Memory B cell (primary cell): ENCODE measurements at regions not wholly inside any gene's neighbourhood (a gene's known extent, or its start where the extent isn't known, plus 50 kb on each side); places are given as distances from the start of the nearest gene placed in this dataset.

Experiments used
- ATAC-seq: fragments of 150-1000 bp; cut with Tn5 transposase; 2 replicates; pipeline ENCODE4 v1.10.0; 2021; ENCODE audit warnings: low read depth, mild to moderate bottlenecking, moderate library complexity
- DNase-seq, 2 donors: peaks; one replicate each; pipeline ENCODE4 v3.0.0; 2022; ENCODE audit warnings: low spot score in 2 of 2
- H3K27ac Mint-ChIP-seq: one replicate; pipeline ENCODE4 v1.8.0; 2022; ENCODE audit warnings: mild to moderate bottlenecking, moderate library complexity, mixed read lengths
- H3K27me3 Mint-ChIP-seq: one replicate; pipeline ENCODE4 v1.8.0; 2022; ENCODE audit warnings: mixed read lengths
- H3K36me3 Mint-ChIP-seq: one replicate; pipeline ENCODE4 v1.8.0; 2022; ENCODE audit warnings: mild to moderate bottlenecking, mixed read lengths
- H3K4me1 Mint-ChIP-seq: one replicate; pipeline ENCODE4 v1.8.0; 2022; ENCODE audit warnings: mixed read lengths
- H3K4me3 Mint-ChIP-seq: one replicate; pipeline ENCODE4 v1.8.0; 2022; ENCODE audit warnings: mild to moderate bottlenecking, moderate library complexity, mixed read lengths
- H3K9me3 Mint-ChIP-seq: one replicate; pipeline ENCODE4 v1.8.0; 2022; ENCODE audit warnings: mixed read lengths

DNA sequence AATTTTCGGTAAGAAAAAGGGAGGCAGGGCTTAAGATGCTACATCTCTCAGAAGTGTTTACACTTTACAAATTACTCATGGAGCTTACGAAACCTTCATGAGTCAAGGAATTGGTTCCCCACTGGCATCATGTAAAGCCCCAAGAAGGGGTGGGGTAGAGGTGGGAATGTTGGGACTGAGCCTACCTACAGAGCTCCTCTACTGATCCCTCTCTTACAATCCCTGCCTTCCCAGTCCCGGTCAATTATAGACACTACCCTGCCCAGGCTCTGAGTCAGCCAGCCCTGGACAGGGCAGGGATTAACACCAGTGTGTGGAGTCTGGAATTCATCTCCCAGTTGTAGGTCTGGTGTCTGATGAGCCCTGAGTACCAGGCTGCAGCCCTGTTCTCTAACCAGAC lies 248.9 kb downstream of the PAX3 start:
- Mint-ChIP-seq H3K27ac (no peak overlapping the region), H3K36me3 (no peaks in the 10 kb centered on the region), H3K27me3 (peaks cover 19% of the 10 kb centered on the region), H3K9me3 (no peaks in the 10 kb centered on the region), H3K4me3 (no peak overlapping the region), H3K4me1 (no peaks in the 10 kb centered on the region)
- no peak for ATAC-seq
- DNase-seq = no peak

DNA sequence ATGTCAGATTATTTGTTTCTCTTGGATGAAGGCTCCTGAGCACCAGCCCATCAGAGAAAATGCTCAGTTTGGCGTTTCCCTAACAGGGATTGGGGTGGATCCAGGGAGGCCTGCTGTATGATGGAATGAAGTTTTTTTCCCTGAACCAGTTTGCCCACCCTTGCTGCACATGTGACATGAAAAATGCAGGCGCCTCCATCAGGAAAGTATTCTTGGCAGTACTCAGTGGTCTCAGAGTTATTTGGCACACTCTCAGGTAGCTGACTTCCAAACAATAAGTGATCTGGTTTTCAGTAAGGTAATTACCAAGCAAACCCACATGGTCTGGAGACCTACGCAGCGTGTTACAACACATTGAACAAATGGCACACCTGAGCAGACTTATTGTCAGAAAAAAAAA lies 254.9 kb downstream of the PAX3 start:
- DNase-seq = no peak
- Mint-ChIP-seq H3K9me3 (no peaks in the 10 kb centered on the region), H3K36me3 (no peaks in the 10 kb centered on the region), H3K27ac (no peak overlapping the region), H3K4me1 (no peaks in the 10 kb centered on the region), H3K27me3 (peaks cover 1% of the 10 kb centered on the region), H3K4me3 (no peak overlapping the region)
- no peak for ATAC-seq

- ATAC-seq (no peak), DNase-seq (no peak)
- Mint-ChIP-seq H3K9me3 (no peaks in the 10 kb centered on the region), H3K27me3 (peaks cover 3% of the 10 kb centered on the region), H3K4me3 (no peak overlapping the region), H3K4me1 (no peaks in the 10 kb centered on the region), H3K27ac (no peak overlapping the region), H3K36me3 (no peaks in the 10 kb centered on the region)
Observed at GRCh38 chr2:222042666-222043065, 256.1 kb downstream of the PAX3 start.

DNA sequence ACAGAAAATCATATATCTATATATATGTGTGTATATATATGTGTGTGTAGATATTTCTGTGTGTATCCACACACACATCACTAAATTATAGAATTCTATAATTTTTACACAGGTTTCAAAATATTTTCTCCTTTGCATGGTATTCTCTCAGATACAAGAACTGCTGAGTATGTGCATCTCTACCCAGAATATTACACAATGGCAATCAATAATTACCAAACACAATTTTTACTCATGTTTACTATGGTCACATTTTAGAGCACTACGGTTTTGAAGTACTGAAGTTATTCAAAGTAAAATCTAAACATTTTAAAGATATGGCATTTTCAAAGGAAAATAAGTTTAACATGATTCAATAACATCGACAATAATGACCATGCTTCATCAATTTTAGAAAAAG lies 258.5 kb downstream of the PAX3 start:
- DNase-seq (no peak), ATAC-seq (no peak)
- H3K4me1 Mint-ChIP-seq = no peaks in the 10 kb centered on the region
- no peak overlapping the region for H3K27ac Mint-ChIP-seq
- H3K9me3 Mint-ChIP-seq = no peaks in the 10 kb centered on the region
- H3K4me3 Mint-ChIP-seq = no peak overlapping the region
- no peaks in the 10 kb centered on the region for H3K36me3 Mint-ChIP-seq
- peaks cover 1% of the 10 kb centered on the region for H3K27me3 Mint-ChIP-seq

GRCh38 chr2:222039821-222040220 lies 259.0 kb downstream of the PAX3 start:
- Mint-ChIP-seq H3K4me3 (no peak overlapping the region), H3K36me3 (no peaks in the 10 kb centered on the region), H3K27me3 (peaks cover 1% of the 10 kb centered on the region), H3K27ac (no peak overlapping the region), H3K9me3 (no peaks in the 10 kb centered on the region), H3K4me1 (no peaks in the 10 kb centered on the region)
- DNase-seq (no peak), ATAC-seq (no peak)

DNA sequence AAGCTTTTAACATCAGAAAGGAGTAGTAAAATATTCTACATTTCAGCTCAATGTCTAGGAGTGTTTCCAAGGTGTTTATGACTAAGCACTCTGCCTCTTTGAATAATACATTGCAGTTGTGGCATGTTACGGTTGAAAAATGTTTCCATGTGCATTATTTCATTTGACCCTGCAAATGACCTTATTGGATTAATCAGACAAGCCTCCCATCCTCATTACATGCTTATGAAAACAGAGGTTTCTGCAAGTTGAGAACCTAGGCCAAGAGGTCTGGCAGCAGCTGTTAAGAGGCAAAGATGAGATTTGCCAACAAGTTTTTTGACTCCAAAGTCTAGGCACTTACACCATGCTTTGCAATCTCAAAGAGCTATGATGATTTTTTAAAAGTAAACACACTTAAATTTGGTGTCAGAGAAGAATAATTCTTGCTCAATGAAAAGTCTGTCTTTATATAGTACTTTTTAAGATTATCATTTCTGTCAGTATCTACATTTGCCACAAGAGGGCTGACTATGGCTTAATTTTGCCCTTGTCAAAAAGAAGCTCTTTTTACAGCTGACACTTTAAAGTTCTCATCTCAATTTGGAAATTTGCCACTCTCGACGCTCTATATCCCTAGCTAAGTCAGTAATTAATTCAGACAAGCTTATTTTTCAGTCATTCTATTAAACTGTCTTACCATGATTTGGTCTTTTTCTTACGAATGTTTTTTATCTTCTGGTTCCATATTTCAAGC lies 260.6 kb downstream of the PAX3 start:
- Mint-ChIP-seq H3K27ac (no peak overlapping the region), H3K4me1 (no peaks in the 10 kb centered on the region)
- ATAC-seq = no peak

DNA sequence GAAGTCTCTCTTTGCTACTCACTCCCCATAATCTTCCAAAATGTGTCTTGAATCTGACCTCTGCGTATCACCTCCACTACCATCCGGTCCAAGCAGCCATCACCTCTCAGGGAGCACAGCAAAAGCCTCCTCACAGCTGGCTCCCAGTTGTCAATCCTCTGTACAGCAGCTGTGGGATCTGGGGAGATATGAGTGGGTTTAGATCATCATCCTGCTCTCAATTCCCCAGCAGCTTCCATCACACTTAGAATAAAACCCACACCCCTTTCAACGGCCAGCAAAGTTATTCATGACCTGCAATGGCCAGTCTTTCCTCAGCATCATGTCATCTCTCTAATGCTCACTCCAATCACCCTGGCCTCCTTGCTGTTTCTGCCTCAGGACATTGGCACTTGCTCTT lies 261.6 kb downstream of the PAX3 start:
- Mint-ChIP-seq H3K4me3 (no peak overlapping the region), H3K36me3 (no peaks in the 10 kb centered on the region), H3K9me3 (no peaks in the 10 kb centered on the region), H3K4me1 (no peaks in the 10 kb centered on the region), H3K27me3 (peaks cover 3% of the 10 kb centered on the region), H3K27ac (no peak overlapping the region)
- no peak for DNase-seq
- no peak for ATAC-seq

More for the DNA sequence above, 260.6 kb downstream of the PAX3 start:
- Mint-ChIP-seq H3K9me3 (no peaks in the 10 kb centered on the region), H3K4me3 (no peak overlapping the region), H3K36me3 (no peaks in the 10 kb centered on the region), H3K27me3 (peaks cover 1% of the 10 kb centered on the region)
- no peak for DNase-seq

DNA sequence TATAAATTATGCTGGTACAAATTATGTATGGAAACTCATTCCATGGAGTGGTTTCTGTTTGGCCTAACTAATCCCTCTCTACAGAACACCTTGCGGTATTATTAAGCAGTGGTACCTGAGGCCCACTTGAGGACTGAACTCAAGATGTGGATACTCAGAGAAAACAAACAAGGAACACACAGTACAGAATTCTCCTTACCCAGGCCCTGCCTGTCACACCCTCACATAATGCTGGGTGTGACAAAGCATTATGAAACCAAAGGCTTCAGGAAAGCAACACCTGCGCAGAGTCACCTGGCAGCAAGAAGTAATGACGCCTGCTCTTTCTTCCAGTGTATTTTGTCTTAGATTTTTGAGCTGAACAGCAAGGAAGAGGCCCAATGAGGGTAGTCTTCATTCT lies 264.7 kb downstream of the PAX3 start:
- peaks cover 4% of the 10 kb centered on the region for H3K27me3 Mint-ChIP-seq
- H3K36me3 Mint-ChIP-seq = no peaks in the 10 kb centered on the region
- H3K27ac Mint-ChIP-seq = no peak overlapping the region
- no peaks in the 10 kb centered on the region for H3K9me3 Mint-ChIP-seq
- ATAC-seq (no peak), DNase-seq (no peak)
- H3K4me1 Mint-ChIP-seq = no peaks in the 10 kb centered on the region
- H3K4me3 Mint-ChIP-seq = no peak overlapping the region

GRCh38 chr2:222033541-222033940 lies 265.3 kb downstream of the PAX3 start:
- H3K4me3 Mint-ChIP-seq = no peak overlapping the region
- H3K27ac Mint-ChIP-seq = no peak overlapping the region
- no peaks in the 10 kb centered on the region for H3K36me3 Mint-ChIP-seq
- no peaks in the 10 kb centered on the region for H3K9me3 Mint-ChIP-seq
- no peaks in the 10 kb centered on the region for H3K4me1 Mint-ChIP-seq
- DNase-seq (no peak), ATAC-seq (no peak)
- peaks cover 3% of the 10 kb centered on the region for H3K27me3 Mint-ChIP-seq

- no peak overlapping the region for H3K27ac Mint-ChIP-seq
- H3K9me3 Mint-ChIP-seq = no peaks in the 10 kb centered on the region
- no peaks in the 10 kb centered on the region for H3K27me3 Mint-ChIP-seq
- H3K36me3 Mint-ChIP-seq = no peaks in the 10 kb centered on the region
- H3K4me3 Mint-ChIP-seq = no peak overlapping the region
- no peak for DNase-seq
- ATAC-seq = no peak
- H3K4me1 Mint-ChIP-seq = no peaks in the 10 kb centered on the region
Observed at GRCh38 chr2:222025881-222026271, 272.9 kb downstream of the PAX3 start.

DNA sequence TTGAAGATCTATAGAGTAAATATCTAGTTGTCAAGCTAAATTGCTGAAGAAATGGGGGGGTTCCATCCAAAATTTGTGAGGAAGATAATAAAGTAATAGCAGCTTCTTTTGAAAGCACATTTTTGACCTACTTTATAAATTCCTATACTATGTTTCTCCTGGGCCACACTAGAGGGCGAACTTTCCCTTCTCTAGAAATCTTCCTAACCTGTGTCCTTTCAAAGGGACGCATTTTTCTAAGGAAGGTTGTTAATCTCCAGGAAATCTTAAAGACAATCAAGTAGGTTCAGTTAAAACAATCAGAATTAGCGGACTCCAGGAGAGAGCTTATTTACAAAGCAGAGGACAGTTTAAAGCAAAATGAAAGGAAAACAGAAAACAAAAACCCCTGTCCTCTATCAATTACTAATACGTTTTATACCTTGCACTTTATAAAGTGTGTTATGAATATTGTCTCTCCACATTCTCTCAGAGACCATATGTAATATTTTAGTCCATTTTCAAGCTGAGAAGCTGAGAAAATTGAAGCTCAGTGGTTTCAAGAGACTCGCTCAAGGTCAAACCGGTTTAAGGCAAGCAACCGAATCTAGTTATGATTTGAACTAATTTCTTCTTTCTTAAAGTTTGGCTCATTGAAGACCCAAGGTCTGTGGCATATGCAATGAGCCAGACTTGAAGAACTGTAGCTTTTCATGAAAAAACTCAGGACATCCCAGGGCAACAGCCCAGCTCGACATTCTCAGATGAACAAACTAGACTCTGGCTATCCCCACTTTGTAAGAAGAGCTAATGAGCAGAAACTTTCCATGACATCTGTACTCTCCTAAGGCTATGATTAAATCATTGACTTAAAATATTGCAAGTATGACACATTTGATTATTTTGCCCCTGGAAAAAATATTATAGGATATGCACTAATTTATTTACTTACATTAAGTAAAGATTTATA lies 273.6 kb downstream of the PAX3 start:
- H3K27ac Mint-ChIP-seq = peak overlapping the region; percentile 9
- no peaks in the 10 kb centered on the region for H3K27me3 Mint-ChIP-seq
- H3K36me3 Mint-ChIP-seq = no peaks in the 10 kb centered on the region
- ATAC-seq = no peak
- peak overlapping the region; percentile 60 for H3K4me3 Mint-ChIP-seq
- no peak for DNase-seq
- H3K9me3 Mint-ChIP-seq = no peaks in the 10 kb centered on the region
- H3K4me1 Mint-ChIP-seq = no peaks in the 10 kb centered on the region

DNA sequence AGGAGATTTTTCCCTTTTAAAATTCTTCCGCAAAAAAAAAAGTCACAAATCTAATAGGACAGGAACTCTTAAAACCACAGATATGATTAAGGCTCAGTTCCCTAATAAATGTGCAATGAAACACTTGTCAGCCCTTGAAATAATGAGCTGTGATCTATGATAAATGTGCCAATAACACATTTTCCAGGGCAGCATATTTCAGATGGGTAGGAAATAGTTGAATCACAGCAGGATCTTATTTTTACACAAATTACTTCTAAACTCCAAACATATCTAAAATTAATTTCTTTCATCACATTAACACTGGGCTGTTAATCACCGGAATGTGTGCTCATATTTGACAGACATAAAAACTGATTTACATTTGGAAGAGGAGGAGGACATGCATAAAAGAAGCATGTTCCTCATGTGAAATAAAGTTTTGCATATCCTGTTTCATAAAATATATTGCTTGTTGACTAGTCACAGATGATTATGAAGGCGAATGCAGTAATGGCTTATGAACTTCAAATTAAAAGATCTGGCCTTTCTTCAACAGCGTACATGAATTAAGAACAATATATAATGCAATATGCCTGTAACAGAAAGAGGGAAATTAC lies 281.4 kb downstream of the PAX3 start:
- Mint-ChIP-seq H3K36me3 (no peaks in the 10 kb centered on the region), H3K27me3 (peaks cover 8% of the 10 kb centered on the region), H3K4me1 (no peaks in the 10 kb centered on the region), H3K9me3 (peaks cover 1% of the 10 kb centered on the region), H3K4me3 (no peak overlapping the region), H3K27ac (no peak overlapping the region)
- DNase-seq (no peak), ATAC-seq (no peak)

- peaks cover 1% of the 10 kb centered on the region for H3K9me3 Mint-ChIP-seq
- H3K36me3 Mint-ChIP-seq = no peaks in the 10 kb centered on the region
- DNase-seq (no peak), ATAC-seq (no peak)
- no peak overlapping the region for H3K4me3 Mint-ChIP-seq
- H3K4me1 Mint-ChIP-seq = no peaks in the 10 kb centered on the region
- H3K27ac Mint-ChIP-seq = no peak overlapping the region
- peaks cover 10% of the 10 kb centered on the region for H3K27me3 Mint-ChIP-seq
Observed at GRCh38 chr2:222013889-222014288, 284.9 kb downstream of the PAX3 start.

GRCh38 chr2:222000326-222000725 lies 298.5 kb downstream of the PAX3 start:
- Mint-ChIP-seq H3K27ac (no peak overlapping the region), H3K4me1 (no peaks in the 10 kb centered on the region), H3K36me3 (no peaks in the 10 kb centered on the region), H3K27me3 (peaks cover 4% of the 10 kb centered on the region), H3K4me3 (no peak overlapping the region), H3K9me3 (peaks cover 3% of the 10 kb centered on the region)
- DNase-seq (no peak), ATAC-seq (no peak)
